IMR-90 (cell line): ENCODE measurements at regions not wholly inside any gene's neighbourhood (a gene's known extent, or its start where the extent isn't known, plus 50 kb on each side); places are given as distances from the start of the nearest gene placed in this dataset.

ENCODE experiments used
- CEBPB ChIP-seq: IDR thresholded peaks from 2 replicates; pipeline ENCODE4 v1.6.1; 2012; ENCODE audit warnings: low read depth, low read length, improper control_type of control experiment
- CTCF ChIP-seq: conservative IDR thresholded peaks from 2 replicates; pipeline ENCODE4 v1.5.1; 2012; ENCODE audit warnings: mild to moderate bottlenecking, low read depth, low read length, improper control_type of control experiment
- FOS ChIP-seq: fragments of 150-350 bp; IDR thresholded peaks from 2 replicates; pipeline ENCODE4 v1.6.1; 2016; ENCODE audit warnings: low read depth, low read length
- POLR2A ChIP-seq: IDR thresholded peaks from 2 replicates; pipeline ENCODE4 v1.6.1; 2012; ENCODE audit warnings: mild to moderate bottlenecking, low read depth, low read length
- RAD21 ChIP-seq: IDR thresholded peaks from 2 replicates; pipeline ENCODE4 v1.6.1; 2012; ENCODE audit warnings: low read length, improper control_type of control experiment
- RFX5 ChIP-seq: IDR thresholded peaks from 2 replicates; pipeline ENCODE4 v1.8.0; 2012; ENCODE audit warnings: low read depth, mild to moderate bottlenecking, low read length, moderate library complexity

GRCh38 chr3:40867797-40868196, 331.5 kb upstream of the CTNNB1 start:
- TF ChIP-seq CTCF: no peak
- no peak for TF ChIP-seq FOS
- no peak for TF ChIP-seq POLR2A
- no peak for TF ChIP-seq RAD21
- TF ChIP-seq CEBPB: no peak
- no peak for TF ChIP-seq RFX5
